HAP-1 (cell line): ENCODE measurements at regions not wholly inside any gene's neighbourhood (a gene's known extent, or its start where the extent isn't known, plus 50 kb on each side); places are given as distances from the start of the nearest gene placed in this dataset.

Experiments
- DNase-seq, 2 experiments: peaks; one replicate each; pipeline ENCODE4 v3.0.0-alpha.2; 2016 to 2020; ENCODE audit warnings: low spot score in 2 of 2
- H3K27me3 ChIP-seq: fragments of 250-450 bp; sonication (Bioruptor Pico); 2 replicates; pipeline ENCODE4 v1.5.1; 2020; ENCODE audit warnings: low read depth, mild to moderate bottlenecking, moderate library complexity
- H3K36me3 ChIP-seq: fragments of 250-450 bp; sonication (Bioruptor Pico); replicated peaks from 2 replicates; pipeline ENCODE4 v1.5.1; 2020; ENCODE audit warnings: mild to moderate bottlenecking
- H3K4me1 ChIP-seq: fragments of 250-450 bp; sonication (Bioruptor Pico); 2 replicates; pipeline ENCODE4 v1.5.1; 2020; ENCODE audit warnings: mild to moderate bottlenecking
- H3K4me3 ChIP-seq: fragments of 250-450 bp; sonication (Bioruptor Pico); 2 replicates; pipeline ENCODE4 v1.5.1; 2020; ENCODE audit warnings: mild to moderate bottlenecking, moderate library complexity
- H3K9me3 ChIP-seq: fragments of 250-450 bp; sonication (Bioruptor Pico); 2 replicates; pipeline ENCODE4 v1.5.1; 2020; ENCODE audit warnings: mild to moderate bottlenecking, moderate library complexity
- in situ Hi-C: fragments of 300-500 bp; cut with MboI; formaldehyde crosslinking; loops from 3 replicates; pipeline ENCODE4 v1.14.3; 2020; ENCODE audit warnings: low sequenced_read_pairs, inconsistent platforms, mixed read lengths

DNA sequence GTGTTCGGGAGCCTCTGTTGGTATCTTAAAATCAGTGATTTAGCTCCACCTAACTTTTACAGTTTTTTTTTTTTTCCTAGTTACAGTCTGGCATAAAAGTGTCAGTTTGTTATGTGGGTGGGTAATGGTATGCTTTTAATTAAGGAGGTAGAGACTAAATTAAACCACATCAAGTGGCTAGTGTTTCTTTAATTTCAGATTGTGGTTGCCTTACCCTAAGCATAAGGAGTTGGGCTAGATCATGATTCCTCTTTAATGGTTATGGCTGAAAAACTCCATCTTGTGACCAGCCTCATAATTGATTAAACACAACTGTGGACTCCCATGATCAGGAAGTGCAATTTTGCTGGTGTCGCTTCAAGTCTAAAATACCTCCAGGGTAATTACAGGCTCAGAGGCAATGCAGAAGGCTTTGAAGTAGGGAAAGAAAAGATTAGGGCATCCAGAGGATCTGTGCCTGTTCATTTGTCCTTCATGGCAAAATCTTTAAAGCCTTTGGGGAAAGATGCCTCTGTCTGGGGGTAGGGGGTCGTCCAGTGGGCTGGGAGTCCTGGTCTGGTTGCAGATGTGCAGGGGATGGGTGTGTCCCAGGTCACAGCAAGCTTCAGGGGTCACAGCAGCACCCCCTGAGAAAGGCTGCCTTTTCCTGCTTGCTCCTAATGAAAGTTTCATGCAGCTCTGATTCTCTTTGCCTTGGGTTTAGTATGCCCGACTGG is 579.2 kb downstream of the BCL11A start:
- H3K4me1 ChIP-seq = no peaks in the 10 kb centered on the region
- no peak for DNase-seq
- H3K9me3 ChIP-seq = no peaks in the 10 kb centered on the region
- H3K36me3 ChIP-seq = no peaks in the 10 kb centered on the region
- H3K4me3 ChIP-seq = no peak overlapping the region
- no peaks in the 10 kb centered on the region for H3K27me3 ChIP-seq
- in situ Hi-C loops = no loop called here

DNA sequence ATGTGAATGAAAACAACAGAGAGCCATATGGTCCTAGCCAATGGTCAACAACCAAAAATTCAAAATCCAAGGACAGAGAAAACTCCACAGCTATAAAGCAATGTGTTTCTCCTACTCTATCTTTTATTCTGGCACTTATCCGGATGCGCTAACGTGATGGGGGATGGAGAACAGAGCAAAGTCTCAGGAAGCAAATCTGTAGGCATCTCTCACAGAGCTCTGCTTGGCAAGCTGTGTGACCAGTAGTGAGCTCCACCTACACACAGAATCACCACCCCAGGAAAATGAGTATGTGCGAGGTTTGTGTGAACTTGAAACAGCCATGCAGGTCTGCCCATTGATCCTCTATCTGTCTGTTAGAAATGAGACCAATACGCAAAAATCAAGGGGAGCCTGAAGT is 584.3 kb downstream of the BCL11A start:
- no peak for DNase-seq
- no peaks in the 10 kb centered on the region for H3K9me3 ChIP-seq
- no peaks in the 10 kb centered on the region for H3K36me3 ChIP-seq
- no peaks in the 10 kb centered on the region for H3K4me1 ChIP-seq
- H3K4me3 ChIP-seq = no peak overlapping the region
- H3K27me3 ChIP-seq = no peaks in the 10 kb centered on the region
- in situ Hi-C loops = no loop called here

DNA sequence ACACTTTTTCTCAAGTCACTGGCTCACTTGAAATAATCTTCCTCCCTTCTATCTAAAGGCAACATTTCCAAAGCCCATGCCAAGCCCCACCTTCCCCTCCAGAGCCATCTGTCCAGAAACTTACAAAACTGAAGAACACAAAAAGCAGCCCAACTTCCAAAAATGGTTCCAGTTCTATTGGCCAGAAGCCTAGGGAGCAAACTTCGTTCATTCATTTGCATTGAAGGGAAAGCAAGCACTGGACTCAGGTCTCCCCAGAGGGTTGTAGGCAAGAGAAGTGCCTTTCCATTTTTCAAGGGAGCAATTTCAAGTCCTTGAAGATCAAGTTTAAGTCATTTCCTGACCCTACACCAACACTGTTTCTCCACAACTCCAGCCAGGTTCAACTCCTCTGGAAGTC is 585.0 kb downstream of the BCL11A start:
- in situ Hi-C loops = no loop called here
- Histone ChIP-seq H3K27me3 (no peaks in the 10 kb centered on the region), H3K4me1 (no peaks in the 10 kb centered on the region), H3K9me3 (no peaks in the 10 kb centered on the region), H3K36me3 (no peaks in the 10 kb centered on the region), H3K4me3 (no peak overlapping the region)
- no peak for DNase-seq

DNA sequence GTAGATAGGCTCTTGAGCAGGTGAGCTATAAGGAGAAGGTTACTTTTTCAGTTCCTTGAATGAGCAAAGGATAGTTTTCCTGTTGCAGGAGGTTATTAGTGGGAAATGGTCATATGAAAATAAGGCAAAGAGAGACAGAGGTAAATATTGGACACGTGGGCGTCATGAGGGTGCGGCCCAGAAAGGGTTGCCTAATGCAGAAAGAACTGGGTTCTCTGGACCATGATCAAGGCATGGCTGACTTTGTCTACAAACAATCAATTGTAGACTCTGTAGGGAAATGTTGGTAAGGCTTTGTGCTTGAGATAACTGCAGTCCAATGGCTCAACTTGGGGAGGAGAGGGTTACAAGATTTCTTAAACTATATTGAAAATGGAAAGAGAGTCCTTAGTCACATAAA is 585.8 kb downstream of the BCL11A start:
- Histone ChIP-seq H3K36me3 (no peaks in the 10 kb centered on the region), H3K4me1 (no peaks in the 10 kb centered on the region), H3K4me3 (no peak overlapping the region), H3K9me3 (no peaks in the 10 kb centered on the region), H3K27me3 (no peaks in the 10 kb centered on the region)
- DNase-seq = no peak
- in situ Hi-C loops = no loop called here

DNA sequence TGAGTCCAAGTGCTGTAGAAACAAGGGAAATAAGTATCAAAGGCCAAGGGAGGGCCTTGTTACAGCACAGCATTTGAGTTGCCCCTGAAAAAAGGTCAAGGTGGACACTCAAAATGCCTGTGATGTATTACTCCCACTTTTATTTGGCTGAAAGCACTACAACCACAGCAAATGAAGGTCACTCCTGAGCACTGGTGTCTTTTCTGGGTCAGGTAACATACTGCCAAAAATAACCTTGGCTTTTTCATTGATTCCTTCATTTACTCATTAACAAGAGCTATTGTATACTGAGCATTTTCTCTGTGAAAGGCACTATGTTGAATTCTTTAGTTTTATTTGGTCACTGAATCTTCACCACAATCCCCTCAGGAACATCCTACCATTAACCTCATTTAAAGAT is 590.3 kb downstream of the BCL11A start:
- H3K36me3 ChIP-seq = no peaks in the 10 kb centered on the region
- no peaks in the 10 kb centered on the region for H3K27me3 ChIP-seq
- H3K4me3 ChIP-seq = no peak overlapping the region
- DNase-seq = no peak
- H3K9me3 ChIP-seq = no peaks in the 10 kb centered on the region
- in situ Hi-C loops = no loop called here
- no peaks in the 10 kb centered on the region for H3K4me1 ChIP-seq

DNA sequence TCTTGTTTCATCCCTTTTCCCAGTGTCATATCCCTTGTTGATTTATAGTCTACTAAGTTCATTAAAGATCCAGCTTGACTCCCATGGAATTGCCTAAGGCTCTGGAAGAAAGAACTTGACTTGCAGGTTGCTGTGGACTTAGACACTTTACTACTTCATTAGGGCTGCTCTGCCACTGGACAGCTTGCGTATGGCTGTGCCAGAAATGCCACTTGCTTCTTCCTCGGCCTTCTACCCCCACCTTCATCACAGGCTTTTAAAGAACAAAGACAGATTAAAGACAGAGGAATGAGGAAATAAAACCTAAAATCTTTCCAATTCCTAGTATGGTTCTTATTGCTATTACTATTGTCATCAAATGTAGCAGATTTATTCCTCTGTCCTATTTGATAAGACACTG is 591.7 kb downstream of the BCL11A start:
- no peaks in the 10 kb centered on the region for H3K9me3 ChIP-seq
- no peaks in the 10 kb centered on the region for H3K4me1 ChIP-seq
- H3K36me3 ChIP-seq = no peaks in the 10 kb centered on the region
- no peaks in the 10 kb centered on the region for H3K27me3 ChIP-seq
- H3K4me3 ChIP-seq = no peak overlapping the region
- in situ Hi-C loops = no loop called here
- no peak for DNase-seq

DNA sequence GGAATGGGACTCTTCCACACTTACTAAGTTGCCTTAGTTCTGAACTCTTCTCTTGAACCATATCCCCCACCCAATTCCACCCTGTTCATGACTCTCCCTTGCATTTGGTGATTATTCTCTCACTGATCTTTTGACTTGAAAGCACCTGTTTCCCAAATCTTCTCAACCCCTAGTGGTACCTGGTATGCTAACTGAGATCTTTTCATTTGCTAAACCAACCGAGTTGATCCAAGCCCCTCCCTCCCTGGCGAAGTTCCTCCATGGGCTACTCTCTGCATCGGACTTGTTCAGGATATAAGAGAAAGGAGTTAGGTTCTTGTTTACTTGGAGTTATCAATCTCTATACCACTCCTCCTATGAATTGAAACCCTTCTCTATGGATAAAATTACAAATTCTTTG is 593.5 kb downstream of the BCL11A start:
- no peaks in the 10 kb centered on the region for H3K27me3 ChIP-seq
- H3K36me3 ChIP-seq = no peaks in the 10 kb centered on the region
- in situ Hi-C loops = no loop called here
- H3K4me3 ChIP-seq = no peak overlapping the region
- H3K9me3 ChIP-seq = no peaks in the 10 kb centered on the region
- no peaks in the 10 kb centered on the region for H3K4me1 ChIP-seq
- DNase-seq = no peak

DNA sequence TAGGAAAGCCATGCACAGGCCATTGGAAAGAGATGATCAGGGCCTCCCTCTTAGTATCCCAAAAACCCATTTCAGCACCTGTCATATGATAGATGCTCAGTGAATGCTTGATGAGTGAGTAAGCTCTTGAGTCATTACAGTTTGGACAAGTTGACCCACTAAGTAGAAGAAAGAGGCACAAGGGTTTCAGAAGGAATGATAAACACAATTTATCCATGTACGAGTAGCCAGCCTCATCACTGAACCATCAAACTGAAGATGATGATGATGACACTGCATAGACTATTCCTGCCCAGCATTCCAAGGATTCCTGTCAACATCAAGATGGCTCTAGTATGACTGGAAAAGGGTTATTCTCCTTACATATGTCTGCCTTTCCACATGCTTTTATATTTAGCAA is 596.0 kb downstream of the BCL11A start:
- in situ Hi-C loops = no loop called here
- no peak overlapping the region for H3K4me3 ChIP-seq
- H3K36me3 ChIP-seq = no peaks in the 10 kb centered on the region
- no peak for DNase-seq
- H3K4me1 ChIP-seq = no peaks in the 10 kb centered on the region
- H3K9me3 ChIP-seq = no peaks in the 10 kb centered on the region
- no peaks in the 10 kb centered on the region for H3K27me3 ChIP-seq

DNA sequence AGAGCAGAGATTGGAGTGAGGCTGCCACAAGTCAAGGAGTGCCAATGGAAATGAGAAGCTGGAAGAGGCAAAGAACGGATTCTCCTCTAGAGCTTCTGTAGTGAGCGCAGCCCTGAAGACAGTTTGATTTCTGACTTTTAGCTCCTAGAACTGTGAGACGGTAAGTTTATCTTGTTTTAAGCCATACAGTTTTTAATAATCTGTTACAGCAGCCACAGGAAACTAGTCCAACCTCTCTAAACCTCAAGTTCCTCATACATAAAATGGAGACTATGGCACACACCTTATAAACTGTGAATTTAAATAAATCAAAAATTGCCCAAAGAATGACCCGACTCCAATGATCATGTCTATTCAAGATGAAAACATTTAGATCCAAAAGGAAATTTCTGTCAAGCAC is 596.5 kb downstream of the BCL11A start:
- no peak overlapping the region for H3K4me3 ChIP-seq
- no peaks in the 10 kb centered on the region for H3K27me3 ChIP-seq
- H3K4me1 ChIP-seq = no peaks in the 10 kb centered on the region
- H3K9me3 ChIP-seq = no peaks in the 10 kb centered on the region
- no peaks in the 10 kb centered on the region for H3K36me3 ChIP-seq
- in situ Hi-C loops = no loop called here
- no peak for DNase-seq

DNA sequence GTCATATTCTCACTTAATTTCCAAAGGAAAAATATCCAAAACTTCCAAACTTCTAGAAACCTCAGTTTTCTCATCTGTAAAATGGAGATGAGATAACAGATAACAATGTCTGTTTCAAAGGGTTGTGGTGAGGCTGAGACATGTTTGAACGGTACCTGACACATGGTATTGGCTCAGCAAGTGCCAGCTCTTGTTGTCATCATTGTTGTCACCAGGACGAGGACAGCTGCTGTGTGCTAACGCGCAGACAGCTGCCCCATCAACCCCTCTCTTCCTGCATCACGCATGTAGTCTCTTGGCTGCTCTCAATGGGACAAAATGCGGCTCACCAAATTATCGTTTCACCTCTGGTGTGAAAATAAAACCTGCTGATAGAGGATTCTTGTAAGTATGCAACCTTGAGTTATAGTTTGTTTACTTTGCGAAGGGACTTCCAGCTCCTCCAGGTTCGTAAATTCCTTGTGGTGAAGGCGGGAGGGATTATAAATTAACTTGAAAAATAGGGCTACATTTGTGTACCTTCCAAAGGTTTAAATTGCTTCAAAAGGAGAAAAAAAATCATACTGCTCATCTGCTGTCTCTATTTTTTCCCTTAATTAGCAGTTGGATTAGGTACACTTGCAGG is 605.4 kb downstream of the BCL11A start:
- no peaks in the 10 kb centered on the region for H3K9me3 ChIP-seq
- in situ Hi-C loops = no loop called here
- H3K27me3 ChIP-seq = no peaks in the 10 kb centered on the region; the same call in 1 of the 2 replicates
- DNase-seq = no peak
- H3K4me1 ChIP-seq = no peaks in the 10 kb centered on the region
- H3K4me3 ChIP-seq = no peak overlapping the region
- H3K36me3 ChIP-seq = no peaks in the 10 kb centered on the region

DNA sequence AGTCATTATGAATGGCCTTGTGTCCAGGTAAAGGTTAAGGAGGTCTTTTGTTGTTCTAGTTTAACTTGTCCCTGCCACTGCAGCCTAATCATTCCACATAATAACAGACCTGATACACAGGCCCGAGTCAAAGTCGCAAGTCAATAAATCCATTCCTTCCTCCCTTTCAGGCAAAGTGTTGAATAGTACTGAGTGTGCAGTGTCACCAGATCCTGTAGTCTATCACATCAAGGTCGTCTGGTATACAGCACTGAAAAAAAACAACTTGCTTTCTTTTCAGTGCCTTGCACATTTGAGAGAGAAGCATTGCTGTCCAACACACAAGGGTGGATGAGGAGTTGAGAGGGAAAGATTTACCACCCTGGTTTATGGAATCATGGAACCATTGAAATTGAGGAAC is 606.2 kb downstream of the BCL11A start:
- H3K4me1 ChIP-seq = no peaks in the 10 kb centered on the region
- in situ Hi-C loops = no loop called here
- no peaks in the 10 kb centered on the region for H3K36me3 ChIP-seq
- no peaks in the 10 kb centered on the region for H3K9me3 ChIP-seq
- no peaks in the 10 kb centered on the region; the same call in 1 of the 2 replicates for H3K27me3 ChIP-seq
- no peak overlapping the region for H3K4me3 ChIP-seq
- DNase-seq = no peak

DNA sequence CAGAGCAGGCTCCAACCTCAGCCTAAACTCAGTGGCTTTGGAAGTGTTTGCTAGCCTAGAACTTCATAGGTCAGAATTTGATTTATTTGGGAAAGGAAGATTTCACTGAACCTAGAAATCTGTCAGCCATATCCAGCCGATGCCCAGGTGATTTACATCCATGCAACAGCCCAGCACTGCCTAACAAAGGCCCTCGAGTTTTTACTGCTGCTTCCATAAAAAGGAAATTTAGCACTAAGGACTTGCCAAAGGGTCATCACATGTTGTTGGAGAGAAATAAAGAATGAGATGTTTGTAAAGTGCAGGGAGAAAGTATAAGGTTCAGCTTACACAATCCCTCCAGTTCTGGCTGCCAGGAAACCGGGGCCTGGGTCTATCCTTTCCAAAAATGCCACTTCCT is 614.2 kb downstream of the BCL11A start:
- no peak for DNase-seq
- Histone ChIP-seq H3K9me3 (no peaks in the 10 kb centered on the region), H3K27me3 (no peaks in the 10 kb centered on the region), H3K4me1 (no peaks in the 10 kb centered on the region), H3K36me3 (no peaks in the 10 kb centered on the region), H3K4me3 (no peak overlapping the region)
- in situ Hi-C loops = no loop called here

DNA sequence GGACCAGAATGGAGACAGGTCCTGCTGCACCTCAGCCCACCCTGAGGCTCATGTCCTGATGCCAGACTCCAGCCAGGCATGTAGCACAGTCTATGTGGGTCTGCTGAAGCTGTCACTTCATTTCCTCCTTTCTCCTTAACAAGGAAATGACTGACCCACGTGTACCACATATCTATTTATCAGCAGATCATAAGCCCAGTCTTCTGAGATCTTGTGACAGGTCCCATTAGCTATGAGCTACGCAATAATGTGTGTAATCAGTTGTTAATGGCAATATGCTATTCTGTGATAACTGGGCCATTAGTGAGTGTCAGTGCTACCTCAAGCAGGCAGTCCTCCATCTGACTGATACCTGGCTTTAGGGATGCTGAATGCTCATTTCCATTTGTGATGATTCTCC is 615.3 kb downstream of the BCL11A start:
- in situ Hi-C loops = no loop called here
- DNase-seq = no peak
- Histone ChIP-seq H3K4me3 (no peak overlapping the region), H3K4me1 (no peaks in the 10 kb centered on the region), H3K36me3 (no peaks in the 10 kb centered on the region), H3K27me3 (no peaks in the 10 kb centered on the region), H3K9me3 (no peaks in the 10 kb centered on the region)

DNA sequence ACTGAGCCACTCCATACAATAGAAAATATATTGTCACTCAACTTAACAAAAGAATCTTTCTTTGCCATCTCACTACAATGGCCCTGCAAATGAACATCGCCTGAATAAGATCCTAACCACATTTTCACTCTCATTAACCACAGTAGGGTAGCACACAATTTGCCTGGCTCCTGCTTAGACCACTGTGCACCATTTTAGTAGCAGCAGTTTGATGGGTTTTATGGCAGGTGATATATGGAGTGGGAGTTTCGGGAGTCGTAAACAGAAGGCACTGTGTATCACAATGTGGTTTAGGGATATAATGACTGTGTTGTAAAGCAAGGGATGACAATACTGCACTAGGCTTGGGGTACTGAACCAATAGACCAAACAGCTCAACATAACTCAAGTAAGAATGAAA is 617.4 kb downstream of the BCL11A start:
- in situ Hi-C loops = no loop called here
- Histone ChIP-seq H3K27me3 (no peaks in the 10 kb centered on the region), H3K9me3 (no peaks in the 10 kb centered on the region), H3K4me3 (no peak overlapping the region), H3K36me3 (no peaks in the 10 kb centered on the region), H3K4me1 (no peaks in the 10 kb centered on the region)
- DNase-seq = peak in 1 of 2 experiments; percentile 9

DNA sequence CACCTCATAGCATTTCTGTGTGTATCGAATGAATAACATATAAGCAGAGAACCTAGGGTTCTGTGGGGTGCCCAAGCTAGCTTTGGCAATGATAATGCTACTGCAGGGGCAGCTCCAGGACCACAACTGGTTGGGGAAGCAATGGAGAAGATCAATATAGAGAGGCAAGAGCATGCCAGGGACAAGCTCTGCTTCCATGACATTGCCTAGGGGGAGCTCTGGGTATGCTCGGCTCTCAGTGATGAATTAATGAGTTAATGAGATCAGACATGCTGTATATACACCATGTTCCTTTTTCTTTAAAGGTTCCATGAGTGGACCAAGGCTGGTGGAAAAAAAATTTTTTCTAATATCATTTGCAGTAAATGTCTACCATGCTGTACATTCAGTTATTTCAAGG is 618.4 kb downstream of the BCL11A start:
- DNase-seq = no peak
- in situ Hi-C loops = no loop called here
- H3K9me3 ChIP-seq = no peaks in the 10 kb centered on the region
- no peaks in the 10 kb centered on the region for H3K27me3 ChIP-seq
- no peaks in the 10 kb centered on the region for H3K36me3 ChIP-seq
- H3K4me3 ChIP-seq = no peak overlapping the region
- H3K4me1 ChIP-seq = no peaks in the 10 kb centered on the region
